ENCODE measurements at regions not wholly inside any gene's neighbourhood (a gene's known extent, or its start where the extent isn't known, plus 50 kb on each side); places are given as distances from the start of the nearest gene placed in this dataset.

DNA sequence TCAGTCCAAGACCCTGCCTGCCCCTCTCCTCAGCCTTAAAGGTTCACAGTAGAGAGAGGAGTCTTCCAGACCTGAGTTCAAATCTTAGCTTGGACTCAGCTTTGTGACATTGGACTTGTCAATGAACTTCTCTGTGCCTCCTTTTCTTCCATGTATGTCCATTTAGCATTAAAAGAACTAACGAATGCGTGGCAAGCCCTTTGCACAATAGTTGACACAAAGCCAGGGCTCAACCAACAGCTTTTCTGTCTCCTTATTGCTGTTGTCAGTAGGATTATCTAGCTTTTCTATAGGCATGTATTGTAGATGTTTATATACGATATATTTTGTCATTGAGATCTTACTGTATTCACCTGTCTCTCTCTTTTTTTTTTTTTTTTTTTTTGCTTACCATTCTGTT, 450.8 kb downstream of the PTPRU start:
- no peak for TF ChIP-seq CTCF (IDR thresholded peaks at IDR 0.05)
- TF ChIP-seq POLR2A (IDR thresholded peaks at IDR 0.05), result no peak
- no peak for TF ChIP-seq EP300 (IDR thresholded peaks at IDR 0.05)

All from ovary (tissue), 3 donors.